Body of pancreas (tissue), 4 donors: ENCODE measurements at regions not wholly inside any gene's neighbourhood (a gene's known extent, or its start where the extent isn't known, plus 50 kb on each side); places are given as distances from the start of the nearest gene placed in this dataset.
"Not testable (repeated sequence)": the region's sequence is repeated elsewhere in the genome, so short reads cannot be mapped to it uniquely, and the experiment has no call there.

Experiments
- ATAC-seq: fragments of 150-250 bp; one replicate; pipeline ENCODE4 v1.9.1; 2016
- DNase-seq, 4 donors: peaks; one replicate each; pipeline ENCODE4 v3.0.0-alpha.2; 2019
- H3K27ac ChIP-seq, 4 donors: fragments of 200-600 bp; sonication (generic); 1 replicate in 3 of 4; 2 replicates in 1 of 4; pipeline versions ENCODE4 v1.5.1 to v1.6.1; 2016 to 2019; ENCODE audit warnings: mild to moderate bottlenecking in 1 of 4, mixed read lengths in 1 of 4, moderate library complexity in 1 of 4
- H3K27me3 ChIP-seq, 2 donors: fragments of 200-600 bp; sonication (generic); one replicate each; pipeline ENCODE4 v1.6.0; 2016; ENCODE audit warnings: mild to moderate bottlenecking in 1 of 2
- H3K36me3 ChIP-seq, 2 donors: fragments of 200-600 bp; sonication (generic); replicated peaks in 1 of 2; 2 replicates each; pipeline ENCODE4 v1.5.1; 2016; ENCODE audit warnings: low read depth in 2 of 2; ENCODE audit not compliant: insufficient read depth in 1 of 2
- H3K4me1 ChIP-seq: fragments of 200-600 bp; sonication (generic); one replicate; pipeline ENCODE4 v1.6.0; 2016
- H3K4me3 ChIP-seq, 2 donors: fragments of 200-600 bp; sonication (generic); 1 replicate in 1 of 2; 2 replicates in 1 of 2; pipeline ENCODE4 v1.5.1; 2016 to 2019
- H3K9me3 ChIP-seq, 3 donors: fragments of 200-600 bp; sonication (generic); 1 replicate in 2 of 3; 2 replicates in 1 of 3; pipeline ENCODE4 v1.5.1; 2016
- POLR2A ChIP-seq, 3 donors: fragments of 450-650 bp; IDR thresholded peaks; one replicate each; pipeline ENCODE4 v1.6.1; 2016; ENCODE audit warnings: antibody characterized with exemption in 3 of 3, mild to moderate bottlenecking in 2 of 3
- WGBS, 2 donors: methylation state at CpG; one replicate each; pipeline ENCODE4 v1.1.5; 2017; 5-methylcytosine and 5-hydroxymethylcytosine counted together
- intact Hi-C: fragments of 100-400 bp; cut with DNase I; formaldehyde crosslinking; loops from one replicate; pipeline ENCODE4 v1.15.1; 2023
- TF ChIP-seq, protein P1 (sequence below), 7 experiments: fragments of 450-650 bp in 4 of 7; fragments of 200-600 bp in 3 of 7; sonication (generic) in 3 of 7; IDR thresholded peaks; one replicate each; pipeline ENCODE4 v1.5.1; 2016 to 2019; ENCODE audit warnings: antibody characterized with exemption in 7 of 7

DNA sequence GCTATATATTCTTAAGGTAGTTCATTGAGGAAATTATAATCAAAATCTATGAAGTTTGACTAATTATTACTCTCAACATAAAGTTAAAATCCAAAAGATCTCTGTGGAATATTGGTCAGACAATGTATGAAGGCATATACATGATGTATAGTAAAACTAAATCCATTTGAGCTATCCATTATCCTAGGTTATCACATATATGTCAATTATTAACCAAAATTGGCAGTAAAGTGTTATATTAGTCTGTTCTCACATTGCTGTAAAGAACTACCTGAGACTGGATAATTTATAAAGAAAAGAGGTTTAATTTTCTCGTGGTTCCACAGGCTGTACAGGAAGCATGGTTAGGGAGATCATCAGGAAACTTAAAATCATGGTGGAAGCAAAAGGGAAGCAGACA, 511.7 kb upstream of the SGCD start:
- ATAC-seq, result no peak
- H3K36me3 ChIP-seq, result no peaks in the 10 kb centered on the region

DNA sequence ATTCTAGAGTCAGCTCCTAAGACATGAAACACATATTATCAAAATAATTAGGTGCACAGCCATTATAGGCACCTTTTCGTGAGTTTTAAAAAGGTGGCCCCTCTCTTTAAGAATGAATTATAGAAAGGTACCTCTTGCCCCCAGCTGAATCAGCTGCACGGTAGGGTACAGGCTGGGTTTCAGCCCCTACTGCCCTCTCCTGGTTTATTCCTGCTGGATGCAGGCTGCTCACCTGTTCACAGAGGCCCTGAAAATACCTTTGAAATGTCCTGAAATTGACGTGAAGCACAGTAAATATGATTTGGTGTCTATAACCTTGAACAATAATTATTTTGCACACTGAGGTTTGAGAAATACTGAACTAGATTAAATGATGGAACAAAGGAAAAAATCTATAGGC, 504.8 kb upstream of the SGCD start:
- intact Hi-C loops, result no loop called here
- ATAC-seq (no peak), DNase-seq (no peak)
- Histone ChIP-seq H3K4me3 (no peak overlapping the region), H3K9me3 (no peaks in the 10 kb centered on the region), H3K27me3 (no peaks in the 10 kb centered on the region), H3K4me1 (no peaks in the 10 kb centered on the region), H3K27ac (no peak overlapping the region), H3K36me3 (no peaks in the 10 kb centered on the region)
- WGBS, 2 donors, result 26 to 30% methylated on average over 3 of the region's 3 CpGs
- no peak for TF ChIP-seq POLR2A (IDR thresholded peaks at IDR 0.05)
- TF ChIP-seq, protein P1, sequence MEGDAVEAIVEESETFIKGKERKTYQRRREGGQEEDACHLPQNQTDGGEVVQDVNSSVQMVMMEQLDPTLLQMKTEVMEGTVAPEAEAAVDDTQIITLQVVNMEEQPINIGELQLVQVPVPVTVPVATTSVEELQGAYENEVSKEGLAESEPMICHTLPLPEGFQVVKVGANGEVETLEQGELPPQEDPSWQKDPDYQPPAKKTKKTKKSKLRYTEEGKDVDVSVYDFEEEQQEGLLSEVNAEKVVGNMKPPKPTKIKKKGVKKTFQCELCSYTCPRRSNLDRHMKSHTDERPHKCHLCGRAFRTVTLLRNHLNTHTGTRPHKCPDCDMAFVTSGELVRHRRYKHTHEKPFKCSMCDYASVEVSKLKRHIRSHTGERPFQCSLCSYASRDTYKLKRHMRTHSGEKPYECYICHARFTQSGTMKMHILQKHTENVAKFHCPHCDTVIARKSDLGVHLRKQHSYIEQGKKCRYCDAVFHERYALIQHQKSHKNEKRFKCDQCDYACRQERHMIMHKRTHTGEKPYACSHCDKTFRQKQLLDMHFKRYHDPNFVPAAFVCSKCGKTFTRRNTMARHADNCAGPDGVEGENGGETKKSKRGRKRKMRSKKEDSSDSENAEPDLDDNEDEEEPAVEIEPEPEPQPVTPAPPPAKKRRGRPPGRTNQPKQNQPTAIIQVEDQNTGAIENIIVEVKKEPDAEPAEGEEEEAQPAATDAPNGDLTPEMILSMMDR (IDR thresholded peaks at IDR 0.05), result no peak

More for the DNA sequence above, 511.7 kb upstream of the SGCD start:
- Histone ChIP-seq H3K27ac (no peak overlapping the region), H3K9me3 (no peaks in the 10 kb centered on the region), H3K4me3 (no peak overlapping the region), H3K4me1 (no peaks in the 10 kb centered on the region), H3K27me3 (no peaks in the 10 kb centered on the region)
- 4 to 6% methylated on average over 1 of the region's 1 CpG for WGBS, 2 donors
- intact Hi-C loops, result no loop called here
- TF ChIP-seq POLR2A (IDR thresholded peaks at IDR 0.05), result no peak
- TF ChIP-seq, protein P1 (IDR thresholded peaks at IDR 0.05), result no peak
- DNase-seq, result no peak

- intact Hi-C loops, result no loop called here
- no peak for DNase-seq
- WGBS, 2 donors, result 58 to 65% methylated on average over 3 of the region's 3 CpGs
- Histone ChIP-seq H3K4me1 (no peaks in the 10 kb centered on the region), H3K27me3 (no peaks in the 10 kb centered on the region), H3K36me3 (no peaks in the 10 kb centered on the region), H3K4me3 (no peak overlapping the region), H3K27ac (no peak overlapping the region), H3K9me3 (no peaks in the 10 kb centered on the region)
- TF ChIP-seq, protein P1 (IDR thresholded peaks at IDR 0.05), result no peak
- no peak for ATAC-seq
These were observed 500.1 kb upstream of the SGCD start for GRCh38 chr5:155826611-155827507.

DNA sequence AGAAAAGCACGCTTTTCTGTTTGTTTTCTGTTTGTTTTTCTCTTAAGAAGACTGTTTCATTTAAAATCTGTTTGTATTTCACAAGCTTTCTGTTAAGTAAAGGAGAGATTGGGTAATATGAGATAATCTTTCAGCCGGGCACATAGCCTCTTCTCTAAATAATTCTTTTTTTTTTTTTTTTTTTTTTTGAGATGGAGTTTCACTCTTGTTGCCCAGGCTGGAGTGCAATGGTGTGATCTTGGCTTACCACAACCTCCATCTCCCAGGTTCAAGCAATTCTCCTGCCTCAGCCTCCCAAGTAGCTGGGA, 499.5 kb upstream of the SGCD start:
- DNase-seq, intact Hi-C loops, H3K27ac ChIP-seq, H3K4me3 ChIP-seq, H3K27me3 ChIP-seq, ATAC-seq, H3K36me3 ChIP-seq, H3K4me1 ChIP-seq, H3K9me3 ChIP-seq: not testable (repeated sequence)
- WGBS, 2 donors, result 49 to 71% methylated on average over 2 of the region's 2 CpGs

DNA sequence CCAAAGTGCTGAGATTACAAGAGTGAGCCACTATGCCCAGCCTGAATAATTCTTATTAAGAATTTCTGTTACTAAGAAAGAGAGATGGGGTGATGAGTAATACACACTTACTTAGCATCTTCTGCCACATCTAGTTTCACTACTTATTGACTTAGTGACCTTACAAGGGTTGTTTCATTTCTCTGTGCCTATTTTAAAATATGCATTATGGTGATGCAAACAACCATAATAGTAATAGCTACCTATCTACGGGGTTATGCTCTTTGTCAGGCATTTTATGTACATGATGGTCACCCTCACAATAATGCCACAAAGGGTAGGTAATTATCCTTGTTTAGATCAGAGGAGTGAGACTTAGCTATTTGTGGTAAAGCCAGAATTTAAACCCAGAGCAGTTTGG, 499.0 kb upstream of the SGCD start:
- TF ChIP-seq, protein P1 (IDR thresholded peaks at IDR 0.05), result no peak
- no peak for TF ChIP-seq POLR2A (IDR thresholded peaks at IDR 0.05)
- H3K4me1 ChIP-seq, result no peaks in the 10 kb centered on the region
- H3K27ac ChIP-seq, result no peak overlapping the region
- no peak for ATAC-seq
- H3K9me3 ChIP-seq, result no peaks in the 10 kb centered on the region
- WGBS, 2 donors, result 50 to 57% methylated on average over 1 of the region's 1 CpG
- no peaks in the 10 kb centered on the region for H3K27me3 ChIP-seq
- H3K4me3 ChIP-seq, result no peak overlapping the region
- intact Hi-C loops, result no loop called here
- DNase-seq, result no peak
- H3K36me3 ChIP-seq, result no peaks in the 10 kb centered on the region
